ENCODE measurements at regions not wholly inside any gene's neighbourhood (a gene's known extent, or its start where the extent isn't known, plus 50 kb on each side); places are given as distances from the start of the nearest gene placed in this dataset.

DNA sequence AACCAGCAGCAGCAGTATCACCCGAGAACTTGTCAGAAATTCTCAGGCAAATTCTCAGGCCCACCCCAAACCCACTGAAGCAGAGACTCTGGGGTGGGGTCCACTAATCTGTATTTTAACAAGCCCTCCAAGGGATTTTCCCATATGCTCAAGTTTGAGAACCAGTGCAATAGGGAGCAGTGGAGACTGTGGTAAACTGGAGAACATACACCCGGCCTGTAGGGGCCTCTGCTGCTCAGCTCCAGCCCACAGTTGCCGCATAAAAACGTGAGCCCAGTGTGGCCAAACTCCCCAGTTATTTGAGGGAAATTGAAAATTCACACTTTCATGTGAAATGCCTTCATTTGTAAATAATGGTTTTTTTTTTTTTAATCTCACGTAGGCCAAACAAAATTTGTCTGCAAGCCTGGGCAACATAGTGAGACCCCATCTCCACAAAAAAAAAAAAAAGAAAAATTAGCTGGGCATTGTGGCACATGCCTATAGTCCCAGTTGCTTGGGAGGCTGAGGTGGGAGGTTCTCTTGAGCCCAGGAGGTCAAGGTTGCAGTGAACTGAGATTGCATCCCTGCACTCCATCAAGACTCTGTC, 97.6 kb upstream of the ZMIZ1 start:
- H3K4me3 ChIP-seq (ENCODE audit: low read depth, low read length), result no peak overlapping the region
- TF ChIP-seq, protein P1, sequence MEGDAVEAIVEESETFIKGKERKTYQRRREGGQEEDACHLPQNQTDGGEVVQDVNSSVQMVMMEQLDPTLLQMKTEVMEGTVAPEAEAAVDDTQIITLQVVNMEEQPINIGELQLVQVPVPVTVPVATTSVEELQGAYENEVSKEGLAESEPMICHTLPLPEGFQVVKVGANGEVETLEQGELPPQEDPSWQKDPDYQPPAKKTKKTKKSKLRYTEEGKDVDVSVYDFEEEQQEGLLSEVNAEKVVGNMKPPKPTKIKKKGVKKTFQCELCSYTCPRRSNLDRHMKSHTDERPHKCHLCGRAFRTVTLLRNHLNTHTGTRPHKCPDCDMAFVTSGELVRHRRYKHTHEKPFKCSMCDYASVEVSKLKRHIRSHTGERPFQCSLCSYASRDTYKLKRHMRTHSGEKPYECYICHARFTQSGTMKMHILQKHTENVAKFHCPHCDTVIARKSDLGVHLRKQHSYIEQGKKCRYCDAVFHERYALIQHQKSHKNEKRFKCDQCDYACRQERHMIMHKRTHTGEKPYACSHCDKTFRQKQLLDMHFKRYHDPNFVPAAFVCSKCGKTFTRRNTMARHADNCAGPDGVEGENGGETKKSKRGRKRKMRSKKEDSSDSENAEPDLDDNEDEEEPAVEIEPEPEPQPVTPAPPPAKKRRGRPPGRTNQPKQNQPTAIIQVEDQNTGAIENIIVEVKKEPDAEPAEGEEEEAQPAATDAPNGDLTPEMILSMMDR (IDR thresholded peaks at IDR 0.05; ENCODE audit: low read depth, low read length), result no peak

DNA sequence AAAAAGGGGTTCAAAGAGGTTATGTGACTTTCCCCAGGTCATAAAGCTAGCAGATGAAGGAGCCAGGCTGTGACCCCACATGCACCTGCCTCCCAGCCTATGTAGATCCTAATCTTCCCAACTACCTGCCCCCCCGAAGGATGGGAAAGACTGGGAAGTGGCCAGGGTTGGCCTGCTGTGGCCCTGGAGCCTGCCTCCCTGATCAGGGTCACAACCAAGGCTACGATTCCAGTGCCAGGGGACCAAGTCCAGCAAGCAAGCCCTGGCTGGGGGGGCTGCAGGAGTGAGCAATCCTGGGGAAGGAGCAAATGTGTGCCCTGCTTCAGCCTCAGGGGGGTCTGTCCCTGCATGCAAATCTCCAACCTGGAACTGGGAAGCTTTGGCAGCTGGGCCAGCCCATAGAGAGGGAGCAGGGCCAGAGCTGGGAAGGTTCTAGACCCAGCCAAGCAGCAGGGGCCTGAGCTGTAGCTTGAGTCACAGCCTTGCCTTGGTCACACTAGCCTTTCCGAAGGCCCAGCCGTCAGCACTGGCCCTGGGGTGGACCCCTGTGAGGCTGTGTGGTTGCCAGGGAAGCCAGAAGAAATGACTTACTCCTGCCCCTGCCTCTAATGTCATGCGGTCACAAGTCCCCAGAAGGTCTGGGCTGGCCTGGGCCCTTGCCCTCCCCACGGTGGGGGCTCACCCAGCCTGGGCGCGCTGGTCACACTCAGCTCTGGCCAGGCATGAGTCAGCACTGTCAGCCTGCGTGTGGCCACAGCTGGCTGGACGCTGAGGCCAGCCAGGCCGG, 96.4 kb upstream of the ZMIZ1 start:
- TF ChIP-seq, protein P1 (IDR thresholded peaks at IDR 0.05; ENCODE audit: low read depth, low read length), result no peak
- peak overlapping the region; percentile 48; the same call in 1 of the 2 replicates for H3K4me3 ChIP-seq (ENCODE audit: low read depth, low read length)

DNA sequence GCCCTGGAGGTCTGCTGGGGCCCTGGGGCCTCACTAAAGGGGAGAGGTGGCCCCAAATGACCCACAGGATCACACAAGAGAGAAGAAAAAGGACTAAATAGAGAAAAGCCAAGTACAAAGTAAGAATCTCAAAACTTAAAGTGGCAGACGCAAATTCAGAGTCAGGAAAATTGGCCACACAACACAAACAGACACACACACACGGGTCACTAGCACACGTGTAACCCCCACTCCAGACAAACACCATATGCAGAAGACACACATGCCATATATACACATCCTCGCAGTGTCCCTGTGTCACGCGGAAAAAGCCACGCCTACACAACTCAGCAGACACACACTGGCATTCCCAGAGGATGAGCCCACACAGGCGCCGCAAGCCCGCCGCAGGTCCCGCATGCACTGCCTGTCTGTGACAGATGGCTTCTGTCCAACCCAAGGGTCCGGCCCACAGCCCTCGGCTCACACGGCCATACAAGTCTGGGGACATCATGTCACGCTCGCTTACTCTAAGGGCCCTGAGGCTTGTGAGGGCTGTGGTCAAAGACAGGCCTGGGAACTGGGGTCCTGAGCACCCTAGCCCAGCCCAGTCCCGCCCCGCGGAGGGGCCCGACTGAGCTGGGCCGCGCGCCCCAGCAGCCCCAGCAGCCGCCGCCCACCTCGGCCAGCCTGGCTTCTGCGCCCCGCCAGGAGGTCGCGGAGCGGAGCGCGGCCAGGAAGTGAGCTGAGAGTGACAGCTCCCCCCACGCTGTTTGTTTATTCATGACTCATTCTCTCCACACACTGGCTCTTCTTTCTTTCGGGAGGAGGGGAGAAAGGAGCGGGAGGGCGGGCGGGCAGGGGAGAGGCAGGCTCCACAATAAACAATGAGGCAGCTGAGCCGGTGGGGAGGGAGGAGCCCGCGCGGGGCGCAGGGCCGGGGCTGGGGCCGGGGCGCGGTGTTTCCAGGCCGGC, 95.5 kb upstream of the ZMIZ1 start:
- H3K4me3 ChIP-seq (ENCODE audit: low read depth, low read length), result peak overlapping the region; percentile 48
- TF ChIP-seq, protein P1 (IDR thresholded peaks at IDR 0.05; ENCODE audit: low read depth, low read length), result no peak

DNA sequence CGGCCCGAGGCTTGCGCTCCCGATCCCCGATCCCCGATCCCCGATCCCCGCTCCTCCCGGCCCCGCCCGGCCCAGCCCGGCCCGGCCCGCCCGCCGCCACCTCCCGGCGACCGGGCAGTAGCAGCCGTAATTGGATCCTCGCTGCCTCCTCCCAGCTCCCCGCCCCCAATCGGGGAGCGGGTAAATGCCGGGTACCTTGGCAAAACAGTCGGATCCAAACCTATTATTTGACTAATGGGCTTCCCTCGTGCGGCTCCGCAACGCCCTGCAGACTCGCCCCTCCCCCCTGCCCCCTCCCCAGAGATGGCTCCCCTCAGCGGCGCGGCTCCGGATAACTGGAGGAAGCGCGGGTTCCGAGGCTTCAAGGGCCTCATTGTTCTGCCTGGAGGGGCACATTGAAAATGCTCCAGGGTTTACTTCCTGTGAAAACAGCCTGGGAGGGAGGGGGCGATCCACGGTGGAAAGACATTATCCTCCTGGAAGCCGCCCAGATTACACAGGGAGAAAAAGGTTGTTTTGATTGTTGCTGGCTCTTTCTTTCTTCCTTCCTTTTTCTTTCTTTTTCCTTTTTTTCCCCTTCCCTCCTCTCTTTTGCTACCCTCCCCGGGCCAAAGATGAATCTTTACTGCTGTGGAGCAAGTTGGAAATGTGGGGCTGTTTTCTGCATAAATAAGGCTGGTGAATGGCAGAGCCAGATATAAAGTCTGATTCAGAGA, 94.7 kb upstream of the ZMIZ1 start:
- TF ChIP-seq, protein P1 (IDR thresholded peaks at IDR 0.05; ENCODE audit: low read depth, low read length), result no peak
- peak overlapping the region; percentile 49 for H3K4me3 ChIP-seq (ENCODE audit: low read depth, low read length)

DNA sequence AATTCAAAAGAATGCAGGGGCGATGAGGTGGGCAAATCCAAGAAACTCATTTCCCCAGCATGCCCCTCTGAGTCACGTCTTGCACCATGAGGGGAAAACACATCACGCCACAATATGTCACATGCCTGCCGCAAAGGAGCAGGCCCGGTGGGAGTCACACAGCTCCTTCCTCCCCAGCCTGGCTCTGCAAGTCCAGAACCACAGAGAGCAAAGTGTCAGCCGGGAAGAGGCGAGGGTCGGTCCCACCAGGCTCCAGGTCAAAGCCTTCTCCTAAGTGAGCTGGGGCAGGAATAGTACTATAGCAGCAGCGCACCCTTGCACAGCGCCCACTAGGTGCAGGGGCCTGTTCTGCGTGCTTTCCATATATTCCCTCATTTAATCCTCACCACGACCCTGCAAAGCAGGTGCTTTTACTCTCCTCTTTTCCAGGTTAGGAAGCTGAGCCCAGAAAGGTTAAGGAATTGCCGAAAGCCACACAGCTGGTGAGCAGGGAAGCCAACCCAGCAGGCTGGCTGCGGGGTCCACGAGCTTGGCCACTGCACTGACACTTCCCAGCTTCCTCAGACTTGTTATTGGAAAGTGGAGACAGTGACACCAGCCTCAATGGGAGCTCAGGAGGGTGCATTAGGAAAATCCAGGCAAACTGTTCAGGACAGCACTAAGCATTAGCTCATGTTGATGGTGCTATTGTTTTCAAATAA, 94.0 kb upstream of the ZMIZ1 start:
- TF ChIP-seq, protein P1 (IDR thresholded peaks at IDR 0.05; ENCODE audit: low read depth, low read length), result peak; percentile 80
- H3K4me3 ChIP-seq (ENCODE audit: low read depth, low read length), result no peak overlapping the region; the same call in 1 of the 2 replicates

DNA sequence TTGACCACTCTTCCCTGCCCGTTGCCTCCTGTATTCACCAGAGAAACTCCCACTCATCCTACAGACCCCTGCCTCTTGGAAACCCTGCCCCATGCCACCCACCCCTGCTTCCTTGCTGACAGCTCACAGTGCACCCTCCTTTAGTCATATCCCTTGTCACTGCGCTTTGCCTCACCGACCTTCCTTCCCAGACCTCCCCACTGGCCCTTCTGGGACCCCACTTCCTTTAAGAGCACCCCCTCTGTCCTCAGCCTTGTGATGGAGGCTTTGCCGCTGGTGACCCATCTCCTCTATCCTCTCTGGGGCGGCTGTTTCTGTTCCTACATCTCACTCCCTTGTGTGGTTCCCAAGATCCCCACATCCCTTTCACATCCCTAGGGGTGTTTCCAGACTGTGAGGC, 92.8 kb upstream of the ZMIZ1 start:
- no peak overlapping the region for H3K4me3 ChIP-seq (ENCODE audit: low read depth, low read length)

More for the DNA sequence above, 92.8 kb upstream of the ZMIZ1 start:
- TF ChIP-seq, protein P1 (IDR thresholded peaks at IDR 0.05; ENCODE audit: low read depth, low read length), result no peak
